Keratinocyte (primary cell): ENCODE measurements at regions not wholly inside any gene's neighbourhood (a gene's known extent, or its start where the extent isn't known, plus 50 kb on each side); places are given as distances from the start of the nearest gene placed in this dataset.

Source experiments
- EZH2 ChIP-seq: IDR thresholded peaks from one replicate; pipeline ENCODE4 v1.6.1; 2012; ENCODE audit warnings: inconsistent platforms, mild to moderate bottlenecking, low read length, moderate library complexity
- TF ChIP-seq, protein P1 (sequence below), 3 experiments: IDR thresholded peaks in 1 of 3; conservative IDR thresholded peaks in 1 of 3; optimal IDR thresholded peaks in 1 of 3; 2 replicates in 2 of 3; 3 replicates in 1 of 3; pipeline versions ENCODE3 to v1.5.1; 2011; ENCODE audit warnings: low read length in 3 of 3, mild to moderate bottlenecking in 3 of 3, moderate library complexity in 2 of 3, control low read depth in 1 of 3, inconsistent platforms in 1 of 3; ENCODE audit not compliant: insufficient read depth in 2 of 3; ENCODE audit errors: extremely low read depth in 1 of 3

DNA sequence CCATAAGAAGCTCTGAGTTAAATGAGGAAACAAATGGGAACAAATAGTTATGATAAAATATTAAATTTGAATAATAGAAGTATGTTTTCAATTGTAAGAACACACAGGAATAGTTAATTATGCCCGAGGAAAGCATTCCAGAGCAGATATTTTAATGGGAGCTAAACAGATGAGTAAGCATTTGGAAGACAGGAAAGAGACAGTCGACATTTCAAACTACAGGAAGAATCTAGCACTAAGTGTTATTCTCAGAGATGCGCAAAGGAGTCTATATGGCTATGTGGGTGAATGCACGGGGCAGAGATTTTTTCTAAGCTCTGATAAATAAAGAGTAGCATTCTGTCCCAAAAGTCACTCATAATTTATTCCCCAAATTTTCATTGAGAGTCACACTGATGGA, 64.5 kb upstream of the SSTR1 start:
- TF ChIP-seq, protein P1, sequence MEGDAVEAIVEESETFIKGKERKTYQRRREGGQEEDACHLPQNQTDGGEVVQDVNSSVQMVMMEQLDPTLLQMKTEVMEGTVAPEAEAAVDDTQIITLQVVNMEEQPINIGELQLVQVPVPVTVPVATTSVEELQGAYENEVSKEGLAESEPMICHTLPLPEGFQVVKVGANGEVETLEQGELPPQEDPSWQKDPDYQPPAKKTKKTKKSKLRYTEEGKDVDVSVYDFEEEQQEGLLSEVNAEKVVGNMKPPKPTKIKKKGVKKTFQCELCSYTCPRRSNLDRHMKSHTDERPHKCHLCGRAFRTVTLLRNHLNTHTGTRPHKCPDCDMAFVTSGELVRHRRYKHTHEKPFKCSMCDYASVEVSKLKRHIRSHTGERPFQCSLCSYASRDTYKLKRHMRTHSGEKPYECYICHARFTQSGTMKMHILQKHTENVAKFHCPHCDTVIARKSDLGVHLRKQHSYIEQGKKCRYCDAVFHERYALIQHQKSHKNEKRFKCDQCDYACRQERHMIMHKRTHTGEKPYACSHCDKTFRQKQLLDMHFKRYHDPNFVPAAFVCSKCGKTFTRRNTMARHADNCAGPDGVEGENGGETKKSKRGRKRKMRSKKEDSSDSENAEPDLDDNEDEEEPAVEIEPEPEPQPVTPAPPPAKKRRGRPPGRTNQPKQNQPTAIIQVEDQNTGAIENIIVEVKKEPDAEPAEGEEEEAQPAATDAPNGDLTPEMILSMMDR (optimal IDR thresholded peaks at IDR 0.05 in 1 of 3, IDR thresholded peaks at IDR 0.05 in 1 of 3, conservative IDR thresholded peaks at IDR 0.05 in 1 of 3; ENCODE audit: extremely low read depth in 1 of 3, insufficient read depth in 2 of 3, low read length in 3 of 3), result no peak
- TF ChIP-seq EZH2, result no peak
